ENCODE measurements at regions not wholly inside any gene's neighbourhood (a gene's known extent, or its start where the extent isn't known, plus 50 kb on each side); places are given as distances from the start of the nearest gene placed in this dataset.

GRCh38 chr2:71832844-71833243, 314.8 kb downstream of the CYP26B1 start:
- TF ChIP-seq POLR2A (IDR thresholded peaks at IDR 0.05; ENCODE audit: low read depth, low read length) (no peak), POLR2AphosphoS5 (IDR thresholded peaks at IDR 0.05; ENCODE audit: low read depth, low read length) (no peak)
